ENCODE measurements at regions not wholly inside any gene's neighbourhood (a gene's known extent, or its start where the extent isn't known, plus 50 kb on each side); places are given as distances from the start of the nearest gene placed in this dataset.

- intact Hi-C loops (cut with micrococcal nuclease) = no loop called here
Observed at GRCh38 chr2:236654496-236654895, 84.9 kb downstream of the ACKR3 start.

- intact Hi-C loops (cut with micrococcal nuclease) = no loop called here
Observed at GRCh38 chr2:236656166-236656565, 86.5 kb downstream of the ACKR3 start.

- intact Hi-C loops (cut with micrococcal nuclease) = no loop called here
Observed at GRCh38 chr2:236656721-236657120, 87.1 kb downstream of the ACKR3 start.

- intact Hi-C loops (cut with micrococcal nuclease) = no loop called here
Observed at GRCh38 chr2:236657215-236657614, 87.6 kb downstream of the ACKR3 start.

GRCh38 chr2:236657801-236658200 is 88.2 kb downstream of the ACKR3 start:
- intact Hi-C loops (cut with micrococcal nuclease) = no loop called here

DNA sequence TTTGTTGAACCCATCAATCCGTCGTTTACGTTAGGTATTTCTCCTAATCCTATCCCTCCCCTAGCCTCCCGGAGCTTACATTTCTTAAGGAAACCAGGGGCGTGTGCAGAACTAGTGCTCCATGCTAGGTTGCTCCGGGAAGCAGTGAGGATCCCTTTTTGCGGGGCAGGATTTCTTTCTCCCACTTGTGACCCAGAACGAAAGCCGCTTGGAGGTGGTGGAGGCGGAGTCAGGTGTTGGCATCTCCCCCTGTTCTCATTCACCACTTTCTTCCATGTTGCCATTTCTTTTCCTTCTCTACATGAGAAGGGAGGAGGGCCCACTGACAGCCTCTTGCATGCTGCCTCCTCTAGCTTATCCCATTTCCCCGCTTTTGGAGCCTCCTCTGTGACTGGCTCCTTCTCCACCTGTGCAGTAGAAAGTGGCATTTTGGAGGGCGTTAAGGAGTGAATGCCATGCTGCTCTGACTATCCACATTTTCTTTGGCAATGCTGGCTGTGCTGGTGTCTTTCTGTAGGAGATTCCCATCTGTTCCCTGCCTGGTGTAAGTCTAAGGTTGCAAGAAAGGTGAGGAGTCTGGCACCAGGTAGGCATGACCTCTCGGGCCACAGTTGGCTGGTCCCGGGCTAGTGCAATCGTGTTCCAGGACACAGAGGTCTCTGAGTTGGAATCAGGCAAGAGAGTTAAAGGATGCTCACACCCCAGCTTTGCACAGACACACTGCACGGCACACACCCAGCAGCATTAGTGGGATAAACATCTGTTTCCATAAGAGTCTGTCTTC is 89.5 kb downstream of the ACKR3 start:
- intact Hi-C loops (cut with micrococcal nuclease) = no loop called here

- intact Hi-C loops (cut with micrococcal nuclease) = no loop called here
Observed at GRCh38 chr2:236659758-236660150, 90.1 kb downstream of the ACKR3 start.

DNA sequence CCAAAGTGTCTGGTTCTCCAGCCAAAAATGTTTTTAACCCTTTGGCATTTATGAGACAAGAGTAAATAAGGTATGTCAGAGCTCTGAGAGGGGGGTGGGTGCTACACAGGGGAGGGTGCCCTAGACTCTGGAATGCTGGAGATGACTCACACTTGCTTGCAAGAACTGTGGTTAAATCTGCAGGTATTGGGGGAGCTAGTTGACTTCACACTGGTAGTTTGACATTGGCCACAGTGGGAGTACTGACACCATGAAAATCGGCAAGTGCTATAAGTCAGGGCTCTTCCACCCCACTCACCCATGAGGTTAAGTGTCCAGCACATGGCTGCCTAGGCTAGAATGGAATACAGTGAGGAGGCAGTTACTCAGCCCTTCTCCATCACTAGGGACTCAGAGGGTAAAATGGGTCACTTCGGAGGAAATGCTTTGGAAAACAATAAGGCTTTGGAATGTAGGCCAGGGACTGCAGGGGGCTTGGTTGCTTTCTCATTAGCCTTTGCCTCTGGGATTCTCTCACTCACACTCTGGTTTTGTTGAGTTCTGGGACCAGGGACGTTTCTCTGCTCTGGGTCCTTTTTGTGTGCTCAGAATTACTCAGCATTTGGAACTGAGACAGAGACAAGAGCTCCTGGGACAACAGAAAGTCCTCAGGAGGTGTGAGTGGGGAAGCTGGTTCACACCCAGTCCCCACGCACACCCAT is 91.6 kb downstream of the ACKR3 start:
- intact Hi-C loops (cut with micrococcal nuclease) = no loop called here

DNA sequence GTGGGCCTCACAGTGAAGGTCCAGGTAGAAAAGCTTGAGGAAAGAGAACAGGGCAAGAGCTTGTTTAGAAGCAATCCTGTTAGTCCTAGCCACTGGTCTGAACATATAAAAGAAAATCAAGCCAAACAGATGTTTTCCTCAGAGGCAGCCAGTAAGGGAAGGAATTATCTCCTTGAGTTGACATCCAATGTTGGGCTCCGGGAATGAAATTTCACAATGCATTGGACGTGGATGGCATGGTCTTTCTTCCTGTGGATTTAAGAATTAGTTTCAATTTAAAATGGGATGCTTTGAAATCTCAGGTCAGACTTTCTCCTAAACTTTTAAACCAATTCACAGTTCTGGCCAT is 92.1 kb downstream of the ACKR3 start:
- intact Hi-C loops (cut with micrococcal nuclease) = no loop called here

DNA sequence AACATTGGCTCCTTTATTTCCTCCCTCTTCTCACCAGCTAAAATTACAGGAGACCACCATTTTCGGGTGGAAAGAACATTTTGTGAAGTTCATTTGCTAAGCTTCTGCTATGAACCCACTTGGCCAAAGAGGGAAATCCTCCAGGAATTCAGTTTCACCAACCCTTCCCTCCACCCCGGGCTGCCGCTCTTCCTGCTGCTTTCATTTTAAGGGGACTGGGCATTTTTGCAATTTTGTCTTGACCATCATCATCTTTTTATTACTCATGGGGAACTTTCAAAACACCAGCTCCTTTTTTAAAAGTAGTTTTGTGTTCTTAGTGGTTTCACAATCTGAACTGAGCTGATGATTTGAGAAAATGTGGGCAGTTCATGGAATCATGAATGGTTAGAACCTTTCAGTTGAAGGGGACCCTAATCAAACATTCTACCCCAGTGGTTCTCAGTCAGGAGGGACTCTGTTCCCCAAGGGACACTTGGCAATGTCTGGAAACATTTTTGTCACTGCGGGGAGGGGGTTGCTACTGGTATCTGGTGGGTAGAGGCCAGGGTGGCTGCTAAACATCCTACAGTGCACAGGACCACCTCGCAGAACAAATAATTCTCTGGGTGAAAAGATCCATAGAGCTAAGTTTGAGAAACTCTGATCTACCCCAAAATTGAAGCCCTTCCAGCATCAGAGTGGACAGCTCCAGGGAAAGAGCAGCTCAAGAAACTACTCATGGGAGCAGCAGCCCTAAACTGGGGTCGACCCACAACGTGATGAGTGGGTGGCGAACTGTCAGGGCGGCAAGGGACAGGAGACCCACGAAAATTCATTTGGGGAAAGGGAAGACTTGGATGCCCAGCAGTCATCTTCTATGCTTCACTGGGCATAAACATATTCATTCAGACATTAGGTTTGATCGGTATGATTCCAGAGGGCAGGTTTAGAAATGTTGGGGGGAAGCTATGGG is 92.9 kb downstream of the ACKR3 start:
- intact Hi-C loops (cut with micrococcal nuclease) = no loop called here

GRCh38 chr2:236663287-236664101 is 93.9 kb downstream of the ACKR3 start:
- intact Hi-C loops (cut with micrococcal nuclease) = no loop called here

DNA sequence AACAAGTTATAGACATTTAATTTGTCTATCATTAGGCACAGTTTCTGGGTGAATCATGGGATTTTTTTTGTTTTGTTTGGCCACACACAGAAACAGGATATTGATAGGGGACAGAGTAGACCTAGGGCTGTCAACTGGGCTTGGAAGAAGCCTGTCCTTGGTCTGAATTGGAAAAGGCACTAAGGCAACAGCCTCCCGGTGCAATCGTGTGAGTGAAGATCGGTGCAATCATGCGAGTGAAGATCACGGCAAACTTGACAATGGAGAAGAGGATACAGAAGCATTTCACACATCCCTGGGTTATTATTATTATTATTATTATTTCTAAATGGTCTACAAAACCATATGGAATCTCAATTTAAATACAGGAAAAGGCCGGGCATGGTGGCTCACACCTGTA is 94.5 kb downstream of the ACKR3 start:
- intact Hi-C loops (cut with micrococcal nuclease) = no loop called here

DNA sequence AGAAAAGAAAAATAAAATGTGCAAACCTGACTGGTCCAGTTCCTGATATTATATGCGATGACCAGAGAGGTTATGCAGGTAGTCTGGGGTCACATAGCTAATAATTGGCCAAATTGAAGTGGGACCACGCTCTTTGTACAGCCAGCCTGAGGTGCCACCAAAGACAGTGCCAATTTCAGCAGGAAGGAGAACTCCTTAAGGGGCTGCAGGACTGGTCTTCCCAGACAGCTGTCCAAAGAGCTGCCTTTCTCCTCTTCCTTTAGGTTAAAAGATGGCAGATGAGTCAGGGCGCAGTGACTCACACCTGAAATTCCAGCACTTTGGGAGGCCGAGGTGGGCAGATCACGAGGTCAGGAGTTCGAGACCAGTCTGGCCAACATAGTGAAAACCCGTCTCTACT is 95.5 kb downstream of the ACKR3 start:
- intact Hi-C loops (cut with micrococcal nuclease) = no loop called here

DNA sequence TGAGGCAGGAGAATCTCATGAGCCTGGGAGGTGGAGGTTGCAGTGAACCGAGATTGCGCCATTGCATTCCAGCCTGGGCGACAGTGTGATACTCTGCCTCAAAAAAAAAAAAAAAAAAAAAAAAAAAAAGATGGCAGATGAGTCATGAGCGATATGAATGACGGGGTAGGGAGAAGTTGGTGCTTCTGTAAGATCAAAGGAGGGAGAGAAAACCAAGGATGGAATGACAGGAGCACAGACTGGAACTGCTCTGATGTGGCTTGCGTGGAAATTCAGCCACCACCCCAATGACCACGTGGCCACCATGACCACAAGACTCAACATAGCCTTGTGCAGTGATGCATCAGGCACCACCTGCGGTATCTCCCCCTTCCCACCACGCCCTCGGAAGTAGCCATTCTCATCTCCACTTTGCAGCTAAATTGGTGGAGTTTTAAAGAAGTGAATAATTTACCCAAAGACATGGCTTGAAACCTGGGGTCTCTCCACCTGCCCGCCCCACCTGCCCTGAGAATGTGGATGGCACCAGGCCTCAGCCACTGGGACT is 96.0 kb downstream of the ACKR3 start:
- intact Hi-C loops (cut with micrococcal nuclease) = no loop called here

DNA sequence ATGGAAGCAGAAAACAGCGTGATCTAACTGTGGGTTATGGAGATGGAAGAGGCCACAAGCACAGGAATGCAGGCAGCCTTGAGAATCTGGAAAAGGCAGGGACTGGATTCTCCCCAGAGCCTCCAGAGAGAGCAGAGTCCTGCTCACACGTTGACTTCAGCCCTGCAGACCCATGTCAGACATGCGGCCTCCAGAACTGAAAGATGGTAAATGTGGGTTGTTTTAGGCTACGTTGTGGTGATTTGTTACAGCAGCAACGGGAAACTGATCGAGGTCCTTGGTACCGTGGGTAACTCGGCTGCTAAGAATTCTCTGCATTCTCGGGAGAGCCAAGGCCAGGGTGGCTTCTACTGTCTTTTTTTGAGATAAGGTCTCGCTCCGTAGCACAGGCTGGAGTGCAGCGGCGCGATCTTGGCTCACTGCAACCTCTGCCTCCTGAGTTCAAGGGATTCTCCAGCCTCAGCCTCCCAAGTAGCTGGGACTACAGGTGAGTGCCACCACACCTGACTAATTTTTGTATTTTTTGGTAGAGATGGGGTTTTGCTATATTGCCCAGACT is 97.1 kb downstream of the ACKR3 start:
- intact Hi-C loops (cut with micrococcal nuclease) = no loop called here

- intact Hi-C loops (cut with micrococcal nuclease) = no loop called here
Observed at GRCh38 chr2:236667526-236667925, 97.9 kb downstream of the ACKR3 start.

GRCh38 chr2:236668531-236668969 is 98.9 kb downstream of the ACKR3 start:
- intact Hi-C loops (cut with micrococcal nuclease) = no loop called here

GRCh38 chr2:236670235-236670620 is 100.6 kb downstream of the ACKR3 start:
- intact Hi-C loops (cut with micrococcal nuclease) = no loop called here

- intact Hi-C loops (cut with micrococcal nuclease) = no loop called here
Observed at GRCh38 chr2:236671896-236672562, 102.4 kb downstream of the ACKR3 start.

GRCh38 chr2:236672606-236673005 is 103.0 kb downstream of the ACKR3 start:
- intact Hi-C loops (cut with micrococcal nuclease) = no loop called here
